HG02884 (cell line): ENCODE measurements at regions not wholly inside any gene's neighbourhood (a gene's known extent, or its start where the extent isn't known, plus 50 kb on each side); places are given as distances from the start of the nearest gene placed in this dataset.
"Not testable (repeated sequence)": the region's sequence is repeated elsewhere in the genome, so short reads cannot be mapped to it uniquely, and the experiment has no call there.

ENCODE experiments used
- ATAC-seq: cut with Tn5 transposase; IDR thresholded peaks from one replicate; pipeline ENCODE4 v1.9.1; 2021; ENCODE audit warnings: mild to moderate bottlenecking, moderate library complexity; ENCODE audit not compliant: unreplicated experiment

GRCh38 chr18:55768255-55768654 lies 180.3 kb upstream of the TCF4 start:
- ATAC-seq = no peak

GRCh38 chr18:55764386-55764785 lies 176.4 kb upstream of the TCF4 start:
- ATAC-seq = no peak

- ATAC-seq = no peak
Measured at GRCh38 chr18:55763805-55764204, 175.8 kb upstream of the TCF4 start.

GRCh38 chr18:55763298-55763697 lies 175.3 kb upstream of the TCF4 start:
- no peak for ATAC-seq

GRCh38 chr18:55762424-55762823 lies 174.4 kb upstream of the TCF4 start:
- ATAC-seq = no peak

GRCh38 chr18:55753643-55754263 lies 165.8 kb upstream of the TCF4 start:
- ATAC-seq = no peak

- no peak for ATAC-seq
Measured at GRCh38 chr18:55751476-55751875, 163.5 kb upstream of the TCF4 start.

GRCh38 chr18:55748227-55748738 lies 160.3 kb upstream of the TCF4 start:
- no peak for ATAC-seq

GRCh38 chr18:55744206-55744605 lies 156.2 kb upstream of the TCF4 start:
- ATAC-seq = no peak

GRCh38 chr18:55743736-55744135 lies 155.7 kb upstream of the TCF4 start:
- ATAC-seq = no peak

- ATAC-seq = no peak
Measured at GRCh38 chr18:55743133-55743532, 155.1 kb upstream of the TCF4 start.

- ATAC-seq = no peak
Measured at GRCh38 chr18:55739488-55739887, 151.5 kb upstream of the TCF4 start.

GRCh38 chr18:55738483-55739114 lies 150.6 kb upstream of the TCF4 start:
- ATAC-seq = no peak

- no peak for ATAC-seq
Measured at GRCh38 chr18:55737781-55738468, 149.9 kb upstream of the TCF4 start.

- no peak for ATAC-seq
Measured at GRCh38 chr18:55737266-55737665, 149.3 kb upstream of the TCF4 start.

- no peak for ATAC-seq
Measured at GRCh38 chr18:55735969-55736368, 148.0 kb upstream of the TCF4 start.

GRCh38 chr18:55735199-55735855 lies 147.3 kb upstream of the TCF4 start:
- ATAC-seq = no peak

GRCh38 chr18:55732227-55733106 lies 144.5 kb upstream of the TCF4 start:
- ATAC-seq = peak; percentile 12

- peak; percentile 53 for ATAC-seq
Measured at GRCh38 chr18:55731594-55732042, 143.6 kb upstream of the TCF4 start.

GRCh38 chr18:55721006-55721405 lies 133.0 kb upstream of the TCF4 start:
- ATAC-seq = not testable (repeated sequence)
